Neural progenitor cell (in vitro differentiated cells): ENCODE measurements at regions not wholly inside any gene's neighbourhood (a gene's known extent, or its start where the extent isn't known, plus 50 kb on each side); places are given as distances from the start of the nearest gene placed in this dataset.

Experiments used
- EZH2 ChIP-seq: fragments of 200-600 bp; sonication (generic); IDR thresholded peaks from 2 replicates; pipeline ENCODE4 v1.6.1; 2017; ENCODE audit warnings: antibody characterized with exemption, mild to moderate bottlenecking, moderate library complexity
- TF ChIP-seq, protein P1 (sequence below): fragments of 200-600 bp; sonication (generic); IDR thresholded peaks from 2 replicates; pipeline ENCODE4 v1.5.1; 2017; ENCODE audit warnings: antibody characterized with exemption, mild to moderate bottlenecking

DNA sequence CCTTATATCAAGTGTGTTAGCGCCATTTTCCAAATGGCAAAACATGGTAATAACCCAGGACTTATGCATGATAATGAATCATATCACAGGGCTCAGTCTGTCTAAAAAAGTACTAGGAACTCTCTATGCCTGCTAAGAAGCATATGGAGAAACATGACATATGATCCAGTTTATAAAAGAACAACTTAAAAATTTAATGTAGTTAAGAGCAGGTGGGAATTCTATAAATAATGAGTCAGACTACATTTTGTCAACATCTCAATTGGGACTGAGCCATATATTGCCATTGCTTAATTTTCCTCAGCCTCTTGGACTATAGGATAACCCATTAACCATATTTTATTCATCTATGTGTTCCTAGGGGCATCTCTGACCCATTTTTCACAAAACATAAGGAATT lies 360.4 kb upstream of the AGA start:
- TF ChIP-seq, protein P1, sequence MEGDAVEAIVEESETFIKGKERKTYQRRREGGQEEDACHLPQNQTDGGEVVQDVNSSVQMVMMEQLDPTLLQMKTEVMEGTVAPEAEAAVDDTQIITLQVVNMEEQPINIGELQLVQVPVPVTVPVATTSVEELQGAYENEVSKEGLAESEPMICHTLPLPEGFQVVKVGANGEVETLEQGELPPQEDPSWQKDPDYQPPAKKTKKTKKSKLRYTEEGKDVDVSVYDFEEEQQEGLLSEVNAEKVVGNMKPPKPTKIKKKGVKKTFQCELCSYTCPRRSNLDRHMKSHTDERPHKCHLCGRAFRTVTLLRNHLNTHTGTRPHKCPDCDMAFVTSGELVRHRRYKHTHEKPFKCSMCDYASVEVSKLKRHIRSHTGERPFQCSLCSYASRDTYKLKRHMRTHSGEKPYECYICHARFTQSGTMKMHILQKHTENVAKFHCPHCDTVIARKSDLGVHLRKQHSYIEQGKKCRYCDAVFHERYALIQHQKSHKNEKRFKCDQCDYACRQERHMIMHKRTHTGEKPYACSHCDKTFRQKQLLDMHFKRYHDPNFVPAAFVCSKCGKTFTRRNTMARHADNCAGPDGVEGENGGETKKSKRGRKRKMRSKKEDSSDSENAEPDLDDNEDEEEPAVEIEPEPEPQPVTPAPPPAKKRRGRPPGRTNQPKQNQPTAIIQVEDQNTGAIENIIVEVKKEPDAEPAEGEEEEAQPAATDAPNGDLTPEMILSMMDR, result no peak
- TF ChIP-seq EZH2, result no peak
